WTC11 (cell line): ENCODE measurements at regions not wholly inside any gene's neighbourhood (a gene's known extent, or its start where the extent isn't known, plus 50 kb on each side); places are given as distances from the start of the nearest gene placed in this dataset.
"Not testable (repeated sequence)": the region's sequence is repeated elsewhere in the genome, so short reads cannot be mapped to it uniquely, and the experiment has no call there.

ENCODE experiments used
- ATAC-seq: fragments of 200-7000 bp; cut with Tn5 transposase; 2 replicates; pipeline ENCODE4 v1.10.0; 2021; ENCODE audit warnings: mild to moderate bottlenecking, moderate library complexity
- CTCF ChIA-PET: fragments of 300-600 bp; sonication (Branson Sonifier 250); formaldehyde crosslinking; loops from one replicate; lab custom pipeline; 2021; ENCODE audit warnings: antibody characterized with exemption; lab: Charles Lee
- POLR2A ChIA-PET: fragments of 350-600 bp; sonication (Branson Sonifier 250); formaldehyde crosslinking; loops from one replicate; lab custom pipeline; 2021; ENCODE audit warnings: antibody characterized with exemption; lab: Charles Lee
- DNase-seq: peaks from one replicate; pipeline ENCODE4 v3.0.0; 2021; ENCODE audit warnings: low spot score
- H3K27ac Mint-ChIP-seq: 2 replicates; pipeline ENCODE4 v1.8.0; 2021; ENCODE audit warnings: mixed read lengths
- H3K27me3 Mint-ChIP-seq: 2 replicates; pipeline ENCODE4 v1.8.0; 2021; ENCODE audit warnings: low read depth, mild to moderate bottlenecking, moderate library complexity, mixed read lengths
- H3K36me3 Mint-ChIP-seq: 2 replicates; pipeline ENCODE4 v1.8.0; 2021; ENCODE audit warnings: mixed read lengths
- H3K4me1 Mint-ChIP-seq: 2 replicates; pipeline ENCODE4 v1.8.0; 2022; ENCODE audit warnings: mixed read lengths
- H3K4me3 Mint-ChIP-seq: 2 replicates; pipeline ENCODE4 v1.8.0; 2021; ENCODE audit warnings: mild to moderate bottlenecking, moderate library complexity, mixed read lengths
- H3K9me3 Mint-ChIP-seq: 2 replicates; pipeline ENCODE4 v1.8.0; 2021; ENCODE audit warnings: mixed read lengths
- ATF3 ChIP-seq: sonication (generic); formaldehyde crosslinking; conservative IDR thresholded peaks from 2 replicates; pipeline ENCODE4 v1.8.1; 2022; ENCODE audit warnings: mild to moderate bottlenecking, missing genetic modification reagents
- E2F5 ChIP-seq: sonication (generic); formaldehyde crosslinking; IDR thresholded peaks from 2 replicates; pipeline ENCODE4 v1.8.1; 2022; ENCODE audit warnings: mild to moderate bottlenecking, moderate library complexity, missing genetic modification reagents
- GABPB1 ChIP-seq: sonication (generic); formaldehyde crosslinking; IDR thresholded peaks from 2 replicates; pipeline ENCODE4 v1.8.1; 2023; ENCODE audit warnings: mild to moderate bottlenecking, missing genetic modification reagents
- IRF1 ChIP-seq: sonication (generic); formaldehyde crosslinking; IDR thresholded peaks from 2 replicates; pipeline ENCODE4 v1.8.0; 2023; ENCODE audit warnings: missing genetic modification reagents
- SP1 ChIP-seq: sonication (generic); formaldehyde crosslinking; conservative IDR thresholded peaks from 2 replicates; pipeline ENCODE4 v1.8.1; 2022; ENCODE audit warnings: missing genetic modification reagents
- ZBTB21 ChIP-seq: sonication (generic); formaldehyde crosslinking; IDR thresholded peaks from 2 replicates; pipeline ENCODE4 v1.8.1; 2023; ENCODE audit warnings: mild to moderate bottlenecking, missing genetic modification reagents, borderline replicate concordance

- peaks cover 5% of the 10 kb centered on the region; the same call in 1 of the 2 replicates for H3K9me3 Mint-ChIP-seq
- peaks cover 13% of the 10 kb centered on the region for H3K4me1 Mint-ChIP-seq
- TF ChIP-seq ATF3 (CRISPR knock-in tag) (no peak), E2F5 (CRISPR knock-in tag) (no peak), ZBTB21 (CRISPR knock-in tag) (no peak), IRF1 (no peak)
- TF ChIP-seq, all 79 proteins: peak for 0
- no peaks in the 10 kb centered on the region for H3K36me3 Mint-ChIP-seq
- CTCF ChIA-PET = interaction anchor here (0.7 to 1.1 kb wide), 3 partner anchors 13 to 874 kb away, joined by 3 read pairs; no protein-coding TSS in a partner anchor
- no peaks in the 10 kb centered on the region; the same call in 1 of the 2 replicates for H3K27me3 Mint-ChIP-seq
- POLR2A ChIA-PET = no interaction called here
- H3K27ac Mint-ChIP-seq = peak overlapping the region; percentile 4; the same call in 1 of the 2 replicates
- DNase-seq (no peak), ATAC-seq (peak; percentile 16)
- no peak overlapping the region for H3K4me3 Mint-ChIP-seq
These were observed 55.2 kb upstream of the KIF13A start for GRCh38 chr6:18042536-18043145.

- H3K4me1 Mint-ChIP-seq = peaks cover 13% of the 10 kb centered on the region
- TF ChIP-seq SP1 (CRISPR knock-in tag) = no peak
- no peak overlapping the region for H3K27ac Mint-ChIP-seq
- no peak overlapping the region for H3K4me3 Mint-ChIP-seq
- H3K9me3 Mint-ChIP-seq = peaks cover 5% of the 10 kb centered on the region; the same call in 1 of the 2 replicates
- no peak for ATAC-seq
- CTCF ChIA-PET = no interaction called here
- H3K36me3 Mint-ChIP-seq = no peaks in the 10 kb centered on the region
- no peak for DNase-seq
- POLR2A ChIA-PET = interaction anchor here (0.6 kb wide), 1 partner anchor 341 kb away, joined by 3 read pairs; no protein-coding TSS in a partner anchor
- no peaks in the 10 kb centered on the region; the same call in 1 of the 2 replicates for H3K27me3 Mint-ChIP-seq
These were observed 52.0 kb upstream of the KIF13A start for GRCh38 chr6:18039481-18039880.

- H3K4me1 Mint-ChIP-seq = peaks cover 12% of the 10 kb centered on the region
- H3K9me3 Mint-ChIP-seq, H3K4me3 Mint-ChIP-seq, H3K27me3 Mint-ChIP-seq, CTCF ChIA-PET, H3K27ac Mint-ChIP-seq, ATAC-seq, DNase-seq, H3K36me3 Mint-ChIP-seq, POLR2A ChIA-PET: not testable (repeated sequence)
- 0 out of 2 replicates have a peak, but pooled peaks have one; percentile 31 for TF ChIP-seq GABPB1 (CRISPR knock-in tag)
These were observed 50.8 kb upstream of the KIF13A start for GRCh38 chr6:18038235-18038634.
